ENCODE measurements at regions not wholly inside any gene's neighbourhood (a gene's known extent, or its start where the extent isn't known, plus 50 kb on each side); places are given as distances from the start of the nearest gene placed in this dataset.

- POLR2A ChIA-PET (ENCODE audit: partially characterized antibody) = no interaction called here
These were observed 243.3 kb downstream of the IL20RB start for GRCh38 chr3:137201066-137201465.

GRCh38 chr3:137202941-137203340, 245.2 kb downstream of the IL20RB start:
- peaks cover 0 to 1% of the 10 kb centered on the region in 2 donors for H3K27me3 Mint-ChIP-seq
- H3K4me1 Mint-ChIP-seq = no peaks in the 10 kb centered on the region
- peaks cover 0 to 12% (median 6%) of the 10 kb centered on the region in 8 donors for H3K9me3 Mint-ChIP-seq
- POLR2A ChIA-PET (ENCODE audit: partially characterized antibody) = no interaction called here
- CTCF ChIA-PET (ENCODE audit: partially characterized antibody) = no interaction called here
- H3K4me1 ChIP-seq (ENCODE audit: insufficient read depth, low read length) = no peaks in the 10 kb centered on the region
- no peaks in the 10 kb centered on the region for H3K36me3 ChIP-seq (ENCODE audit: insufficient read depth, low read length)
- H3K9me3 ChIP-seq (ENCODE audit: control insufficient read depth in 1 of 2, low read length in 2 of 2) = no peaks in the 10 kb centered on the region
- H3K27ac Mint-ChIP-seq = no peak overlapping the region
- DNase-seq = no peak
- H3K27ac ChIP-seq (ENCODE audit: low read depth, low read length) = no peak overlapping the region
- no peak overlapping the region for H3K4me3 Mint-ChIP-seq
- H3K27me3 ChIP-seq (ENCODE audit: insufficient read depth, low read length) = no peaks in the 10 kb centered on the region
- no peaks in the 10 kb centered on the region for H3K36me3 Mint-ChIP-seq
- intact Hi-C loops (cut with micrococcal nuclease) = no loop called here
- no peak overlapping the region for H3K4me3 ChIP-seq (ENCODE audit: low read length in 2 of 2)

More at GRCh38 chr3:137201066-137201465, 243.3 kb downstream of the IL20RB start:
- Histone ChIP-seq H3K27ac (ENCODE audit: low read depth, low read length) (no peak overlapping the region), H3K27me3 (ENCODE audit: insufficient read depth, low read length) (no peaks in the 10 kb centered on the region), H3K9me3 (ENCODE audit: control insufficient read depth in 1 of 2, low read length in 2 of 2) (no peaks in the 10 kb centered on the region), H3K36me3 (ENCODE audit: insufficient read depth, low read length) (no peaks in the 10 kb centered on the region), H3K4me1 (ENCODE audit: insufficient read depth, low read length) (no peaks in the 10 kb centered on the region), H3K4me3 (ENCODE audit: low read length in 2 of 2) (no peak overlapping the region)
- no peaks in the 10 kb centered on the region for H3K36me3 Mint-ChIP-seq
- no peak overlapping the region for H3K27ac Mint-ChIP-seq
- H3K4me1 Mint-ChIP-seq = no peaks in the 10 kb centered on the region
- CTCF ChIA-PET (ENCODE audit: partially characterized antibody) = no interaction called here
- peaks cover 0 to 12% (median 6%) of the 10 kb centered on the region in 8 donors for H3K9me3 Mint-ChIP-seq
- H3K27me3 Mint-ChIP-seq = peaks cover 0 to 1% of the 10 kb centered on the region in 2 donors
- H3K4me3 Mint-ChIP-seq = no peak overlapping the region
- DNase-seq = no peak
- intact Hi-C loops (cut with micrococcal nuclease) = no loop called here

GRCh38 chr3:137204409-137204808, 246.6 kb downstream of the IL20RB start:
- H3K4me3 ChIP-seq (ENCODE audit: low read length in 2 of 2) = no peak overlapping the region
- no peak overlapping the region for H3K27ac ChIP-seq (ENCODE audit: low read depth, low read length)
- ChIA-PET CTCF (ENCODE audit: partially characterized antibody) (no interaction called here), POLR2A (ENCODE audit: partially characterized antibody) (no interaction called here)
- Mint-ChIP-seq H3K4me1 (no peaks in the 10 kb centered on the region), H3K27ac (no peak overlapping the region), H3K27me3 (peaks cover 0 to 3% of the 10 kb centered on the region in 2 donors), H3K9me3 (peaks cover 0 to 10% (median 3%) of the 10 kb centered on the region in 8 donors), H3K36me3 (no peaks in the 10 kb centered on the region), H3K4me3 (no peak overlapping the region)
- H3K4me1 ChIP-seq (ENCODE audit: insufficient read depth, low read length) = no peaks in the 10 kb centered on the region
- no peak for DNase-seq
- intact Hi-C loops (cut with micrococcal nuclease) = no loop called here
- H3K27me3 ChIP-seq (ENCODE audit: insufficient read depth, low read length) = no peaks in the 10 kb centered on the region
- no peaks in the 10 kb centered on the region for H3K9me3 ChIP-seq (ENCODE audit: control insufficient read depth in 1 of 2, low read length in 2 of 2)
- no peaks in the 10 kb centered on the region for H3K36me3 ChIP-seq (ENCODE audit: insufficient read depth, low read length)

GRCh38 chr3:137205394-137206045, 247.7 kb downstream of the IL20RB start:
- H3K4me3 Mint-ChIP-seq = no peak overlapping the region
- Histone ChIP-seq H3K36me3 (ENCODE audit: insufficient read depth, low read length) (no peaks in the 10 kb centered on the region), H3K9me3 (ENCODE audit: control insufficient read depth in 1 of 2, low read length in 2 of 2) (no peaks in the 10 kb centered on the region), H3K4me3 (ENCODE audit: low read length in 2 of 2) (no peak overlapping the region), H3K4me1 (ENCODE audit: insufficient read depth, low read length) (no peaks in the 10 kb centered on the region), H3K27ac (ENCODE audit: low read depth, low read length) (no peak overlapping the region), H3K27me3 (ENCODE audit: insufficient read depth, low read length) (no peaks in the 10 kb centered on the region)
- no peak overlapping the region for H3K27ac Mint-ChIP-seq
- ChIA-PET POLR2A (ENCODE audit: partially characterized antibody) (no interaction called here), CTCF (ENCODE audit: partially characterized antibody) (no interaction called here)
- peaks cover 0 to 6% (median 4%) of the 10 kb centered on the region in 8 donors for H3K9me3 Mint-ChIP-seq
- DNase-seq = no peak
- no peaks in the 10 kb centered on the region for H3K4me1 Mint-ChIP-seq
- peaks cover 0 to 3% of the 10 kb centered on the region in 2 donors for H3K27me3 Mint-ChIP-seq
- H3K36me3 Mint-ChIP-seq = no peaks in the 10 kb centered on the region
- intact Hi-C loops (cut with micrococcal nuclease) = no loop called here

- ChIA-PET CTCF (ENCODE audit: partially characterized antibody) (no interaction called here), POLR2A (ENCODE audit: partially characterized antibody) (no interaction called here)
- H3K9me3 Mint-ChIP-seq = peaks cover 0 to 11% (median 4%) of the 10 kb centered on the region in 8 donors
- no peaks in the 10 kb centered on the region for H3K36me3 Mint-ChIP-seq
- H3K27ac Mint-ChIP-seq = no peak overlapping the region
- H3K4me1 ChIP-seq (ENCODE audit: insufficient read depth, low read length) = no peaks in the 10 kb centered on the region
- intact Hi-C loops (cut with micrococcal nuclease) = no loop called here
- peaks cover 0 to 3% of the 10 kb centered on the region in 2 donors for H3K27me3 Mint-ChIP-seq
- H3K4me3 Mint-ChIP-seq = no peak overlapping the region
- no peaks in the 10 kb centered on the region for H3K9me3 ChIP-seq (ENCODE audit: control insufficient read depth in 1 of 2, low read length in 2 of 2)
- DNase-seq = no peak
- no peaks in the 10 kb centered on the region for H3K4me1 Mint-ChIP-seq
- no peaks in the 10 kb centered on the region for H3K27me3 ChIP-seq (ENCODE audit: insufficient read depth, low read length)
- H3K4me3 ChIP-seq (ENCODE audit: low read length in 2 of 2) = no peak overlapping the region
- H3K36me3 ChIP-seq (ENCODE audit: insufficient read depth, low read length) = no peaks in the 10 kb centered on the region
- H3K27ac ChIP-seq (ENCODE audit: low read depth, low read length) = no peak overlapping the region
These were observed 249.8 kb downstream of the IL20RB start for GRCh38 chr3:137207616-137208015.

- POLR2A ChIA-PET (ENCODE audit: partially characterized antibody) = no interaction called here
- Mint-ChIP-seq H3K4me1 (no peaks in the 10 kb centered on the region), H3K27ac (no peak overlapping the region), H3K27me3 (no peaks in the 10 kb centered on the region), H3K9me3 (peaks cover 3 to 17% (median 8%) of the 10 kb centered on the region in 8 donors), H3K4me3 (no peak overlapping the region), H3K36me3 (no peaks in the 10 kb centered on the region)
- Histone ChIP-seq H3K9me3 (ENCODE audit: control insufficient read depth in 1 of 2, low read length in 2 of 2) (no peaks in the 10 kb centered on the region), H3K27ac (ENCODE audit: low read depth, low read length) (no peak overlapping the region), H3K36me3 (ENCODE audit: insufficient read depth, low read length) (no peaks in the 10 kb centered on the region), H3K27me3 (ENCODE audit: insufficient read depth, low read length) (no peaks in the 10 kb centered on the region), H3K4me1 (ENCODE audit: insufficient read depth, low read length) (no peaks in the 10 kb centered on the region), H3K4me3 (ENCODE audit: low read length in 2 of 2) (no peak overlapping the region)
- intact Hi-C loops (cut with micrococcal nuclease) = no loop called here
- CTCF ChIA-PET (ENCODE audit: partially characterized antibody) = no interaction called here
- no peak for DNase-seq
These were observed 259.9 kb downstream of the IL20RB start for GRCh38 chr3:137217733-137218132.

- ChIA-PET CTCF (ENCODE audit: partially characterized antibody) (no interaction called here), POLR2A (ENCODE audit: partially characterized antibody) (no interaction called here)
- Histone ChIP-seq H3K27ac (ENCODE audit: low read depth, low read length) (no peak overlapping the region), H3K27me3 (ENCODE audit: insufficient read depth, low read length) (no peaks in the 10 kb centered on the region), H3K4me1 (ENCODE audit: insufficient read depth, low read length) (no peaks in the 10 kb centered on the region), H3K9me3 (ENCODE audit: control insufficient read depth in 1 of 2, low read length in 2 of 2) (no peaks in the 10 kb centered on the region), H3K4me3 (ENCODE audit: low read length in 2 of 2) (no peak overlapping the region), H3K36me3 (ENCODE audit: insufficient read depth, low read length) (no peaks in the 10 kb centered on the region)
- intact Hi-C loops (cut with micrococcal nuclease) = no loop called here
- Mint-ChIP-seq H3K27ac (peak overlapping the region in 1 of 7 donors; percentile 32), H3K4me1 (no peaks in the 10 kb centered on the region), H3K36me3 (no peaks in the 10 kb centered on the region), H3K27me3 (no peaks in the 10 kb centered on the region), H3K9me3 (peaks cover 3 to 13% (median 8%) of the 10 kb centered on the region in 8 donors), H3K4me3 (no peak overlapping the region)
- no peak for DNase-seq
These were observed 262.1 kb downstream of the IL20RB start for GRCh38 chr3:137219801-137220445.

Data from CD4-positive, alpha-beta memory T cell (primary cell).